Nephron (organoid): ENCODE measurements at regions not wholly inside any gene's neighbourhood (a gene's known extent, or its start where the extent isn't known, plus 50 kb on each side); places are given as distances from the start of the nearest gene placed in this dataset.

Experiments
- H3K27ac Mint-ChIP-seq, 3 experiments: 2 replicates each; pipeline ENCODE4 v1.8.0; 2020; ENCODE audit warnings: mixed read lengths in 3 of 3, mild to moderate bottlenecking in 2 of 3, moderate library complexity in 1 of 3
- H3K27me3 Mint-ChIP-seq: 2 replicates; pipeline ENCODE4 v1.8.0; 2021; ENCODE audit warnings: low read depth, mild to moderate bottlenecking, moderate library complexity, mixed read lengths
- H3K36me3 Mint-ChIP-seq: 2 replicates; pipeline ENCODE4 v1.8.0; 2020; ENCODE audit warnings: low read depth, mixed read lengths
- H3K4me1 Mint-ChIP-seq: 2 replicates; pipeline ENCODE4 v1.8.0; 2020; ENCODE audit warnings: mixed read lengths
- H3K4me3 Mint-ChIP-seq, 3 experiments: 2 replicates each; pipeline ENCODE4 v1.8.0; 2020; ENCODE audit warnings: mild to moderate bottlenecking in 3 of 3, mixed read lengths in 3 of 3, moderate library complexity in 2 of 3
- H3K9me3 Mint-ChIP-seq: 2 replicates; pipeline ENCODE4 v1.8.0; 2020; ENCODE audit warnings: mixed read lengths
- TF ChIP-seq, protein P1 (sequence below), 3 experiments: fragments of 200-600 bp; sonication (generic); IDR thresholded peaks; one replicate each; pipeline ENCODE4 v1.5.0; 2021; ENCODE audit warnings: antibody characterized with exemption in 3 of 3; ENCODE audit not compliant: unreplicated experiment in 3 of 3

DNA sequence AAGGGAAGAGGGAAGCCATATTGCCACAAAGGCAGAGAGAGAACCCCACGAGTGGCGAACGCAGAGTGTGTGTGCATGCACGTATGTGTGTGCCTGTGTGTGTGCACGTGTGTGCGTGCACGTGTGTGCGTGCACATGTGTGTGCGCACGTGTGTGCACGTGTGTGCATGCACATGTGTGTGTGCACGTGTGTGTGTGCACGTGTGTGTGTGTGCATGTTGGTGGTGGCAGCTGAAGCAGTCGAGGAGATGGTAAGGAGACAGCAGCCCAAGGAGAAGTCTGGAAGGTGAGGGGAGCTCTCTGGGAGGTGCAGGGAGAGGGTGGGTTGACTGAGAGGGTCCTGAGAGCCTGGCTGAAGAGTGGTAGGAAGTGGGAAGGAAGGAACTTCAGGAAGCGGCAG, 94.1 kb upstream of the NECTIN1 start:
- Mint-ChIP-seq H3K27ac (no peak overlapping the region), H3K27me3 (peaks cover 11% of the 10 kb centered on the region), H3K4me3 (no peak overlapping the region), H3K9me3 (peaks cover 10% of the 10 kb centered on the region), H3K4me1 (no peaks in the 10 kb centered on the region), H3K36me3 (no peaks in the 10 kb centered on the region)
- TF ChIP-seq, protein P1, sequence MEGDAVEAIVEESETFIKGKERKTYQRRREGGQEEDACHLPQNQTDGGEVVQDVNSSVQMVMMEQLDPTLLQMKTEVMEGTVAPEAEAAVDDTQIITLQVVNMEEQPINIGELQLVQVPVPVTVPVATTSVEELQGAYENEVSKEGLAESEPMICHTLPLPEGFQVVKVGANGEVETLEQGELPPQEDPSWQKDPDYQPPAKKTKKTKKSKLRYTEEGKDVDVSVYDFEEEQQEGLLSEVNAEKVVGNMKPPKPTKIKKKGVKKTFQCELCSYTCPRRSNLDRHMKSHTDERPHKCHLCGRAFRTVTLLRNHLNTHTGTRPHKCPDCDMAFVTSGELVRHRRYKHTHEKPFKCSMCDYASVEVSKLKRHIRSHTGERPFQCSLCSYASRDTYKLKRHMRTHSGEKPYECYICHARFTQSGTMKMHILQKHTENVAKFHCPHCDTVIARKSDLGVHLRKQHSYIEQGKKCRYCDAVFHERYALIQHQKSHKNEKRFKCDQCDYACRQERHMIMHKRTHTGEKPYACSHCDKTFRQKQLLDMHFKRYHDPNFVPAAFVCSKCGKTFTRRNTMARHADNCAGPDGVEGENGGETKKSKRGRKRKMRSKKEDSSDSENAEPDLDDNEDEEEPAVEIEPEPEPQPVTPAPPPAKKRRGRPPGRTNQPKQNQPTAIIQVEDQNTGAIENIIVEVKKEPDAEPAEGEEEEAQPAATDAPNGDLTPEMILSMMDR (IDR thresholded peaks at IDR 0.05; ENCODE audit: unreplicated experiment in 3 of 3), result no peak

DNA sequence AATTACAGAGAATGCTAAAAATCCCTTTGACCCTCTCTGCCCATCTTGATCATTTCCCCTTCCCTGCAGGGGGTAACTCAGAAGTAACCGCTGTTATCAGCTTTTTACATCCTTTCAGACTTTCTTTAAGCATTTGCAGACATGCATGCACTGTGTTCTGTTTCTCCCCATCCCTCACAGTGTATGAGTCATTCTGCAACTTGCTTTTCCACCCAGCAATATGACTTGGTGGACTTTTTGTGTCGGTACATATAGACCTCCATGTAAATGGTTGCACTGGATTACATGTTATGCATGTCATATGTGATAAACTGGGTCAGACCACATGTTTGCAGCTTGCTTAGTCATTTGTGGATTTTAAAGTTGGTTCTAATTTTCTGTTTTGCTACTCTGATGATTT, 87.7 kb upstream of the NECTIN1 start:
- peaks cover 9% of the 10 kb centered on the region for H3K27me3 Mint-ChIP-seq
- H3K36me3 Mint-ChIP-seq, result no peaks in the 10 kb centered on the region
- TF ChIP-seq, protein P1 (IDR thresholded peaks at IDR 0.05; ENCODE audit: unreplicated experiment in 3 of 3), result no peak
- H3K4me1 Mint-ChIP-seq, result no peaks in the 10 kb centered on the region
- no peak overlapping the region for H3K4me3 Mint-ChIP-seq
- H3K27ac Mint-ChIP-seq, result no peak overlapping the region
- H3K9me3 Mint-ChIP-seq, result peaks cover 6% of the 10 kb centered on the region

DNA sequence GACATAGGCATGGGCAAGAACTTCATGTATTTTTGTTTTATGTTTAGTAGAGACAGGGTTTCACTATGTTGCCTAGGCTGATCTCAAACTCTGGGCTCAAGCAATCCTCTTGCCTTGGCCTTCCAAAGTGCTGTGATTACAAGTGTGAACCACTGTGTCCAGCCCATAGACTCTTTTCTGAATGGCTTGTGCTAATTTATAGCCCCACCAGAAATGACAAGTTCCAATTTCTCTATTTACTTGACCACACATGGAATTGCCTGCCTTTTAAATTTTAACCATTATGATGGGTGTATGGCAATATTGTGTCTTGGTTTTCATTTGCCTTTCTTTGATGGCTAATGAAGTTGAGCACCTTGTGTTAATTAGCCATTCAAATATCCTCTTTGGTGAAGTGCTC, 85.8 kb upstream of the NECTIN1 start:
- TF ChIP-seq, protein P1 (IDR thresholded peaks at IDR 0.05; ENCODE audit: unreplicated experiment in 3 of 3), result no peak
- H3K36me3 Mint-ChIP-seq, result no peaks in the 10 kb centered on the region
- peaks cover 4% of the 10 kb centered on the region for H3K4me1 Mint-ChIP-seq
- peaks cover 10% of the 10 kb centered on the region for H3K27me3 Mint-ChIP-seq
- no peak overlapping the region for H3K4me3 Mint-ChIP-seq
- H3K9me3 Mint-ChIP-seq, result peaks cover 6% of the 10 kb centered on the region
- H3K27ac Mint-ChIP-seq, result no peak overlapping the region

DNA sequence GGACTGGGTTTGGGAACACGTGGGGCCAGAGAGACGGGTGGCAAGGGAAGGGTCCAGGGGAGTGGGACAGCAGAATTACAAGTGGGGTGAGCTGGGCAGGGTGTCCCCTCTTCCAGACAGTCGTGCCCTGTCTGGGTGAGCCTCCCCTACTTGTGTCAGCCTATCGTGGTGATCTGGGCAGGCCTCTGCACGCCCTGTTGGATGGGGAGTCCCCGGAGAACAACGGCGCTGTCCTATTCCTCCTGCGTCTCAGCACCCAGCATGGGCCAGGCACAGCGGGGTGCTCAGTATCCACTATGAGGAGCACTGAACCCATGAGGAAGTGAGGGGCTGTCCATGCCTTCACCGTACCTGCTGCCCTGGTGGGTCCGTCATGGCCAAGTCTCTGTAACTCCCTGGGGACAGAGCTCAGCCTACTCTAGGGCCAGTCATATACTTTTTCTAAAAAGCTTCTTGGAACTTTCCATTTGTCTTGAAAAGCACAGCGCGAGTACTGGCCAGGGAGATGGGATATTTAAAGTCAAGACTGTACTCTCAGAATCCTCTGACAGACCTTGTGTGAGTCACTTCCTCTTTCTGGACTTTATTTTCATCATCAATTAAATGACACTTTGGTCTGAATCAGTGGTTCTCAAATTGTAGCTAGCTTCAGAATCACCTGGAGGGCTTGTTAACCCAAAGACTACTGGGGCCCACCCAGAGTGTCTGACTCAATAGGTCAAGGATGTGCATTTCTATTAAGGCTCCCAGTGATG, 81.7 kb upstream of the NECTIN1 start:
- Mint-ChIP-seq H3K9me3 (peaks cover 6% of the 10 kb centered on the region), H3K27ac (no peak overlapping the region), H3K4me1 (peaks cover 19% of the 10 kb centered on the region), H3K27me3 (peaks cover 23% of the 10 kb centered on the region), H3K36me3 (no peaks in the 10 kb centered on the region), H3K4me3 (no peak overlapping the region)
- TF ChIP-seq, protein P1 (IDR thresholded peaks at IDR 0.05; ENCODE audit: unreplicated experiment in 3 of 3), result no peak

DNA sequence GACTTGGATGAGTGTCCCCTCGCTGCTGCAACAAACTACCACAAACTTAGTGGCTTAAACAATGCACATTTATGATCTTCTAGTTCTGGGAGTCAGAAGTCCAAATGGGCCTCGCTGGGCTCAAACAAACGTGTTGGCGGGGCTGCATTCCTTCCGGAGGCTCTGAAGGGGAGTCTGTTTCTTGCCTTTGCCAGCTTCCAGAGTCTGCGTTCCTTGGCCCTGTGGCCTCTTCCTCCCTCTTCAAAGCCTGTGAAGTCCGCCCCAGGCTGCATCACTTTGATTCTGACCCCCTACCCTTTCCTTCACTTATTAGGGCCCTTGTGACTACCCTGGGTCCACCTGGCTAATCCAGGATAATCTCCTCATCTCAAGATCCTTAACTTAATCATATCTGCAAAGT, 80.3 kb upstream of the NECTIN1 start:
- peaks cover 6% of the 10 kb centered on the region for H3K9me3 Mint-ChIP-seq
- peaks cover 19% of the 10 kb centered on the region for H3K4me1 Mint-ChIP-seq
- no peaks in the 10 kb centered on the region for H3K36me3 Mint-ChIP-seq
- H3K27me3 Mint-ChIP-seq, result peaks cover 24% of the 10 kb centered on the region
- peak overlapping the region in 1 of 3 experiments; percentile 46 for H3K27ac Mint-ChIP-seq
- TF ChIP-seq, protein P1 (IDR thresholded peaks at IDR 0.05; ENCODE audit: unreplicated experiment in 3 of 3), result no peak
- no peak overlapping the region for H3K4me3 Mint-ChIP-seq
